ENCODE measurements at regions not wholly inside any gene's neighbourhood (a gene's known extent, or its start where the extent isn't known, plus 50 kb on each side); places are given as distances from the start of the nearest gene placed in this dataset.
"Not testable (repeated sequence)": the region's sequence is repeated elsewhere in the genome, so short reads cannot be mapped to it uniquely, and the experiment has no call there.

- DNase-seq = no peak
Measured at GRCh38 chr1:221987860-221988520, 246.1 kb upstream of the DUSP10 start.

GRCh38 chr1:221983444-221983843 is 241.6 kb upstream of the DUSP10 start:
- no peak for DNase-seq

GRCh38 chr1:221981461-221981860 is 239.6 kb upstream of the DUSP10 start:
- no peak for DNase-seq

GRCh38 chr1:221979444-221980032 is 237.6 kb upstream of the DUSP10 start:
- DNase-seq = no peak

DNA sequence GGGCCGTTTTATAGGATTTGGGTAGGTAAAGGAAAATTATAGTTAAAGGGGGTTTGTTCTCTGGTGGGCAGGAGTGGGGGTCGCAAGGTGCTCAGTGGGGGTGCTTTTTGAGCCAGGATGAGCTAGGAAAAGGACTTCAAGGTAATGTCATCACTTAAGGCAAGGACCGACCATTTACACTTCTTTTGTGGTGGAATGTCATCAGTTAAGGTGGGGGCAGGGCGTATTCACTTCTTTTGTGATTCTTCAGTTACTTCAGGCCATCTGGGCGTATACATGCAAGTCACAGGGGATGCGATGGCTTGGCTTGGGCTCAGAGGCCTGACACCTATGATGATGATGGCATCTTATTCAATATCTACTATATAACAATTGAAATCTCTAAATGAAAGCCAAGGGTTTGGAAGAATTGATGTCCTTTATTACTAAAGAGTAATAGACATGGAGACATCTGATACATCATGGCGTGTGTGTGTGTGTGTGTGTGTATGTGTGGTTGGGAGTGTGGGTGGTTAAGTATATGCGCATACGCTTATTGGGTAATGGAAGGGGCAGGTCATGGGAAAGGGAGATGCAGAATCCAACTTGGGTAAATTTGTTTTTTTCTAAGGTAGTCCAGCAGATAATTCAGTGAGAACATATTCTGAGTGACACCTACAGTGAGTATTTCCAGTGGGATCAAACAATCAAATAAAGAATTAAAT is 236.9 kb upstream of the DUSP10 start:
- not testable (repeated sequence) for DNase-seq

- not testable (repeated sequence) for DNase-seq
Measured at GRCh38 chr1:221973787-221974186, 231.9 kb upstream of the DUSP10 start.

DNA sequence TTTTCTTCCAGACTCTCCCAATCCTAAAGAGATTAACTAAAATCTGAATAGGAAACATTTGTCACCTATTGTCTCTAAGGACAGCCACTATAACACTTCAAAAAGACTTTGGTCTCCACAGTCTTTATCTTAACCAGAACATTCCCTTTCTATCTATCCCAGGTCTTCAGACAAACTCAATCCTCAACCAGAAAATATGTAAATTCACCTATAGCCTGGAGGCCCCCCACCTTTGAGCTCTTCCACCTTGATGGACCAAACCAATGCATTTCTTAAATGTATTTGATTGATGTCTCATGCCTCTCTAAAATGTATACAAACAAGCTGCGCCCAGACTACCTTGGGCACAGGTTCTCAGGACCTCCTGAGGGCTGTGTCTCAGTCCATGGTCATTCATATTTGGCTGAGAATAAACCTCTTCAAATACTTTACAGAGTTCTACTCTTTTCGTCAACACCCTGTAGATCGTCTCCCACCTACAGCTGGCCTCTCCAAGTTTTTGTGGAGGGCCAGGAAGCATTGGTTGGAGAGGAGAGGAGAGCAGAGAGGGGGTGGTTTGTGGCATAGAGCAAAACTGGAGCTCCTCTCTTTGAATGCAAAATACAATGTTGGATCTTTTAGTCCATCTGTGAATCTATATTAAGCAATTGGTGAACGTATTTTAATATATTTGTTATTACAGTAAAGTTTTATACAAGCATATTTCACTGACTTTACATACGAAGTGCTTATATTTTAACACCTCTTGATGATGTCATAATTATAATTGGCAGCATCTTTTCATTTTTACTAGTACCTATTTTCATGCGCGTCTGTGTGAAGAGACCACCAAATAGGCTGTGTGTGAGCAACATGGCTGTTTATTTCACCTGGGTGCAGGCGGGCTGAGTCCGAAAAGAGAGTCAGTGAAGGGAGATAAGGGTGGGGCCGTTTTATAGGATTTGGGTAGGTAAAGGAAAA is 230.7 kb upstream of the DUSP10 start:
- no peak for DNase-seq

GRCh38 chr1:221971035-221971434 is 229.1 kb upstream of the DUSP10 start:
- not testable (repeated sequence) for DNase-seq

GRCh38 chr1:221969298-221969858 is 227.5 kb upstream of the DUSP10 start:
- not testable (repeated sequence) for DNase-seq

DNA sequence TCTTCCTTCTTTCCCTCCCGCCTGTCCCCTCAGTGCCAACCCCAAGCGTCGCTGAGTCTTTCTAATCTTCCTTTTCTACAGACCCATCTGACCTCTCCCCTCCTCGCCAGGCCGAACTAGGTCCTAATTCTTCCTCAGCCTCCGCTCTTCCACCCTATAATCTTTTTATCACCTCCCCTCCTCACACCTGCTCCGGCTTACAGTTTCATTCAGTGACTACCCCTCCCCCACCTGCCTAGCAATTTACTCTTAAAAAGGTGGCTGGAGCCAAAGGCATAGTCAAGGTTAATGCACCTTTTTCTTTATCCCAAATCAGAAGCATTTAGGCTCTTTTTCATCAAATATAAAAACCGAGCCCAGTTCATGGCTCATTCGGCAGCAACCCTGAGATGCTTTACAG is 225.6 kb upstream of the DUSP10 start:
- not testable (repeated sequence) for DNase-seq

DNA sequence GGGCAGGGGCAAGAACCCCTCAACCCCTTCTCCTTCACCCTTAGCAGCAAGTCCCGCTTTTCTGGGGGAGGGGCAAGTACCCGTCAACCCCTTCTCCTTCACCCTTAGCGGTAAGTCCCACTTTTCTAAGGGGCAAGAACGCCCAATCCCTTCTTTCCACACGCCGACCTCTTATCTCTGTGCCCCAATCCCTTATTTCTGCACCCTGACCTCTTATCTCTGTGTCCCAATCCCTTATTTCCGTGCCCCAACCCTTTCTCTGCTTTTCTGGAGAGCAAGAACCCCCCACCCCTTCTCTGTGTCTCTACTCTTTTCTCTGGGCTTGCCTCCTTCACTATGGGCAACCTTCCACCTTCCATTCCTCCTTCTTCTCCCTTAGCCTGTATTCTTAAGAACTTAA is 225.0 kb upstream of the DUSP10 start:
- DNase-seq = not testable (repeated sequence)

- DNase-seq = not testable (repeated sequence)
Measured at GRCh38 chr1:221965891-221966290, 224.0 kb upstream of the DUSP10 start.

- no peak for DNase-seq
Measured at GRCh38 chr1:221965252-221965651, 223.4 kb upstream of the DUSP10 start.

GRCh38 chr1:221963742-221964141 is 221.9 kb upstream of the DUSP10 start:
- DNase-seq = no peak

- DNase-seq = no peak
Measured at GRCh38 chr1:221962385-221962784, 220.5 kb upstream of the DUSP10 start.

DNA sequence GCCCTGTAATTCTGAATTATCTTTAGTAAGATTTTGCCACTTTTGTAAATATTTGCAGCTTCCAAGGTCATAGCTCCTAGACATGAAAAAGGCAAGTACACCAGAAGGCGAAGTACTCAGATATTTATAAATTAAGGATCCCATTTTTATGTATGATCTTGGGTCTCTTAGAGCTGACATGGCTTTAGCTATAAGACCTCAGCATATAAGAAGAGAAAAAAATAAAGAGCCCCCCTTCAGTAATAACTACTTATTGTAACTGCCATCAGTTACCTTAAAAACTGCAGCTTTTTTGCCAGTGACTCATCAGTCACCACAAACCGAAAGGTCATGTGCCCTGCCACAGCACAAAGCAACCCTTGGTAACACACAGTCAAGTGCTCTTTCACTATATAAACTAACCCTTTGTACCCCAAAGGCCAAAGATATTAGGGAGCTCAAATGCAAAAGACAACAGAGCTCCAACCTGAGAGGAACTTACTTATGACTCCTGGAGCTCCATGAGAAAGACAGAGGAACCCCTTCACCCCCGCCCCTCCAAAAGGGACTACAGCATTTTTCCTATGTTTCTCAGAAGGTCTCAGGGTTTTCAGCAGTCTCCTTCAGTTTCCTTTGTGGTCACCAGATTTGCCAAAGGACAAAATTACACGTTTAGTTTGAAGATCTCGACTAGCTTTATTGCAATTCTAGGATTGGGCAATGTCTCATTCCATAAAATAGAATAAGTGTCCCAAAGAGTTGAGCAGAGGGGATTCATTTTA is 219.8 kb upstream of the DUSP10 start:
- no peak for DNase-seq

DNA sequence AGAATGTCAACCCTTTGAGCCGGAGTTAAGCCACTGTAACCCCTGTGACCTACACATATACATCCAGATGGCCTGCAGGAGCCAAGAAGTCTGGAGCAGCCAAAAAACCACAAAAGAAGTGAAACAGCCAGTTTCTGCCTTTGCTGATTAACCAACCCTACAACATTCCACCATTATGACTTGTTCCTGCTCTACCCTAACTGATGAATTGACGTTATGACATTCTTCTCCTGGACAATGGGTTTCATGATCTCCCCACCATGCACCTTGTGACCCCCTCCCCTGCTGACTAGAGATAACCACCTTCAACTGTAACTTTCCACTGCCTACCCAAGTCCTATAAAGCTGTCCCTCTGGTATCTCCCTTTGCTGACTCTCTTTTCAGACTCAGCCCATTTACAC is 216.3 kb upstream of the DUSP10 start:
- DNase-seq = not testable (repeated sequence)

DNA sequence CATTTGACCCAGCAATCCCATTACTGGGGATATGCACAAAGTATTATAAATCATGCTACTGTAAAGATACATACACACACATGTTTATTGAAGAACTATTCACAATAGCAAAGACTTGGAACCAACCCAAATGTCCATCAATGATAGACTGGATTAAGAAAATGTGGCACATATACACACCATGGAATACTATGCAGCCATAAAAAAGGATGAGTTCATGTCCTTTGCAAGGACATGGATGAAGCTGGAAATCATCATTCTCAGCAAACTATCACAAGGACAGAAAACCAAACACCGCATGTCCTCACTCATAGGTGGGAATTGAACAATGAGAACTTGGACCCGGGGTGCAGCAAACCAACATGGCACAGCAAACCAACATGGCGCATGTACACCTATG is 215.5 kb upstream of the DUSP10 start:
- DNase-seq = not testable (repeated sequence)

- DNase-seq = no peak
Measured at GRCh38 chr1:221949996-221950395, 208.1 kb upstream of the DUSP10 start.

- DNase-seq = no peak
Measured at GRCh38 chr1:221948459-221948858, 206.6 kb upstream of the DUSP10 start.

DNA sequence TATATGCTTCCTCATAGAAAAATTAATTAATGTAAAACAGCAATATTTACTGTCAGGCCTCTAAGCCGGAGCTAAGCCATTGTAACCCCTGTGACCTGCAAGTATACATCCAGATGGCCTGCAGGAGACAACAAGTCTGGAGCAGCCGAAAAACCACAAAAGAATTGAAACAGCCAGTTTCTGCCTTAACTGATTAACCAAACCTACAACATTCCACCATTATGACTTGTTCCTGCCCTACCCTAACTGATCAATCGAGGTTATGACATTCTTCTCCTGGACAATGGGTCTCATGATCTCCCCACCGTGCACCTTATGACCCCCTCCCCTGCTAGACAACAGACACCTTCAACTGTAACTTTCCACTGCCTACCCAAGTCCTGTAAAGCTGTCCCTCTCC is 205.8 kb upstream of the DUSP10 start:
- DNase-seq = no peak

DNA sequence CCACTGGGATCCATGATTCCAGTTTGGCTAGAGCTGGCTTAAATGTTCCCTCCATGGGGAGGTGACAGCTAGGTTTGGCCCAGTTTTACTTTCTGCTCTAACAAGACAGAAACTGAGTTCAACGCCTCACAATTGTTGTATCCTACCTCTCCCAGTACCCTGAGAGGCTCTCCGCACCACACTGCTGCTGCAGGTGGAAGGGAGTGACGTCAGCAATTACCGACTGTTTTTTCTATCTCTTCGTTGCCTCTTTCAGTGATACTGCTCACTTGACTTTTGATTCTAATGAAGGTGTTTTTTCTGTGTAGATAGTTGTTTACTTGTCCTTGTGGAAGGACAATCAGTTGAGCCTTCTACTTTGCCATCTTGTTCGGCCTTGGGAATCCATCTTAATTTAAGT is 204.9 kb upstream of the DUSP10 start:
- no peak for DNase-seq
